OCI-LY7 (cell line): ENCODE measurements at regions not wholly inside any gene's neighbourhood (a gene's known extent, or its start where the extent isn't known, plus 50 kb on each side); places are given as distances from the start of the nearest gene placed in this dataset.

ENCODE experiments used
- BruUV-seq: library from RNA; stranded (reverse); fragments of 400-500 nt; replicated peaks from 2 replicates; lab custom pipeline; 2021; lab: Mats Ljungman, UMichigan
- CTCF ChIA-PET: fragments of 300-600 bp; sonication (Branson Sonifier 250); formaldehyde crosslinking; loops from one replicate; lab custom pipeline; 2022; ENCODE audit warnings: antibody characterized with exemption; ENCODE audit not compliant: unreplicated experiment; lab: Charles Lee
- POLR2A ChIA-PET: fragments of 300-600 bp; sonication (Branson Sonifier 250); formaldehyde crosslinking; loops from one replicate; lab custom pipeline; 2022; ENCODE audit warnings: antibody characterized with exemption; lab: Charles Lee
- DNase-seq: peaks from one replicate; pipeline ENCODE4 v3.0.0-alpha.2; 2015; ENCODE audit warnings: low spot score
- H2AFZ ChIP-seq: fragments of 200-600 bp; sonication (generic), shearing (Covaris generic); 2 replicates; pipeline ENCODE4 v1.6.1; 2014; ENCODE audit warnings: mild to moderate bottlenecking, antibody characterized with exemption, low read length, moderate library complexity
- H3K27ac ChIP-seq: fragments of 200-600 bp; sonication (generic); 2 replicates; pipeline ENCODE4 v1.5.1; 2014; ENCODE audit warnings: mixed run types, low read depth, mild to moderate bottlenecking, moderate library complexity, low read length, inconsistent platforms; ENCODE audit not compliant: poor library complexity, severe bottlenecking
- H3K36me3 ChIP-seq: fragments of 200-600 bp; sonication (generic); 2 replicates; pipeline ENCODE4 v1.6.1; 2014; ENCODE audit warnings: mild to moderate bottlenecking, antibody characterized with exemption, low read length, moderate library complexity, mixed read lengths; ENCODE audit not compliant: insufficient read depth
- H3K4me1 ChIP-seq: fragments of 200-600 bp; sonication (generic); 2 replicates; pipeline ENCODE4 v1.5.1; 2014; ENCODE audit warnings: mild to moderate bottlenecking, low read length; ENCODE audit not compliant: insufficient read depth, poor library complexity, severe bottlenecking
- H3K4me2 ChIP-seq: fragments of 200-600 bp; sonication (generic); 2 replicates; pipeline ENCODE4 v1.6.1; 2014; ENCODE audit warnings: mild to moderate bottlenecking, low read length
- H3K4me3 ChIP-seq: fragments of 200-600 bp; sonication (generic); 2 replicates; pipeline ENCODE4 v1.5.1; 2014; ENCODE audit warnings: mild to moderate bottlenecking, low read depth, low read length; ENCODE audit not compliant: poor library complexity, severe bottlenecking
- H3K79me2 ChIP-seq: fragments of 200-600 bp; sonication (generic); 2 replicates; pipeline ENCODE4 v1.6.1; 2016; ENCODE audit warnings: low read depth, mild to moderate bottlenecking, low read length, moderate library complexity, mixed read lengths; ENCODE audit not compliant: insufficient read depth
- H3K9me2 ChIP-seq: fragments of 200-600 bp; sonication (generic); 2 replicates; pipeline ENCODE4 v1.6.1; 2016; ENCODE audit warnings: mild to moderate bottlenecking, low read length, mixed read lengths; ENCODE audit not compliant: insufficient read depth
- H3K9me3 ChIP-seq: fragments of 200-600 bp; sonication (generic); 2 replicates; pipeline ENCODE4 v1.6.1; 2014; ENCODE audit warnings: mild to moderate bottlenecking, mixed run types, low read length, mixed read lengths
- H4K20me1 ChIP-seq: fragments of 200-600 bp; sonication (generic); 2 replicates; pipeline ENCODE4 v1.6.1; 2014; ENCODE audit warnings: mild to moderate bottlenecking, antibody characterized with exemption, low read length, moderate library complexity, mixed read lengths; ENCODE audit not compliant: insufficient read depth
- CTCF ChIP-seq: fragments of 200-600 bp; sonication (generic); conservative IDR thresholded peaks from 2 replicates; pipeline ENCODE4 v1.5.1; 2014; ENCODE audit warnings: mild to moderate bottlenecking, antibody characterized with exemption, low read length, moderate library complexity, mixed read lengths
- EZH2phosphoT487 ChIP-seq: fragments of 200-600 bp; sonication (generic); IDR thresholded peaks from 2 replicates; pipeline ENCODE4 v1.6.1; 2018; ENCODE audit warnings: low read depth, borderline replicate concordance, mild to moderate bottlenecking, mixed run types, antibody characterized with exemption, low read length, moderate library complexity, mixed read lengths
- intact Hi-C: fragments of 100-400 bp; cut with micrococcal nuclease; formaldehyde crosslinking; loops from one replicate; pipeline ENCODE4 v1.10.0; 2022; ENCODE audit not compliant: unreplicated experiment

GRCh38 chr3:96192966-96193550, 621.3 kb upstream of the EPHA6 start:
- Histone ChIP-seq H3K36me3 (no peaks in the 10 kb centered on the region), H3K9me3 (0 out of 2 replicates have a peak, but pooled peaks cover 3% of the 10 kb centered on the region), H2AFZ (no peak overlapping the region), H3K4me1 (no peaks in the 10 kb centered on the region), H3K4me2 (no peak overlapping the region), H3K79me2 (no peaks in the 10 kb centered on the region), H3K9me2 (no peaks in the 10 kb centered on the region), H3K27ac (no peak overlapping the region), H3K4me3 (no peak overlapping the region), H4K20me1 (no peaks in the 10 kb centered on the region)
- DNase-seq, result no peak
- no TSS peak for BruUV-seq
- intact Hi-C loops, result no loop called here
- TF ChIP-seq CTCF, result no peak
- TF ChIP-seq EZH2phosphoT487, result no peak
- CTCF ChIA-PET, result no interaction called here
- POLR2A ChIA-PET, result interaction anchor here (0.7 kb wide), 1 partner anchor 51 kb away, joined by 3 read pairs; no protein-coding TSS in a partner anchor

- H3K36me3 ChIP-seq, result no peaks in the 10 kb centered on the region
- H3K79me2 ChIP-seq, result no peaks in the 10 kb centered on the region
- H3K9me2 ChIP-seq, result no peaks in the 10 kb centered on the region
- no peaks in the 10 kb centered on the region for H3K9me3 ChIP-seq
- H3K27ac ChIP-seq, result no peak overlapping the region
- DNase-seq, result no peak
- CTCF ChIA-PET, result no interaction called here
- no peak overlapping the region for H2AFZ ChIP-seq
- TF ChIP-seq EZH2phosphoT487 (no peak), CTCF (no peak)
- POLR2A ChIA-PET, result no interaction called here
- intact Hi-C loops, result no loop called here
- H3K4me3 ChIP-seq, result no peak overlapping the region
- BruUV-seq, result no TSS peak
- no peak overlapping the region for H3K4me2 ChIP-seq
- no peaks in the 10 kb centered on the region for H4K20me1 ChIP-seq
- H3K4me1 ChIP-seq, result no peaks in the 10 kb centered on the region
These were observed 613.5 kb upstream of the EPHA6 start for GRCh38 chr3:96200897-96201296.

GRCh38 chr3:96201463-96201862, 612.9 kb upstream of the EPHA6 start:
- Histone ChIP-seq H3K9me3 (no peaks in the 10 kb centered on the region), H3K79me2 (no peaks in the 10 kb centered on the region), H2AFZ (no peak overlapping the region), H3K36me3 (no peaks in the 10 kb centered on the region), H3K4me2 (no peak overlapping the region), H3K27ac (no peak overlapping the region), H3K4me3 (no peak overlapping the region), H4K20me1 (no peaks in the 10 kb centered on the region), H3K9me2 (no peaks in the 10 kb centered on the region), H3K4me1 (no peaks in the 10 kb centered on the region)
- POLR2A ChIA-PET, result no interaction called here
- TF ChIP-seq CTCF, result no peak
- TF ChIP-seq EZH2phosphoT487, result no peak
- CTCF ChIA-PET, result no interaction called here
- BruUV-seq, result no TSS peak
- DNase-seq, result no peak
- intact Hi-C loops, result no loop called here
